Islet precursor cell (in vitro differentiated cells): ENCODE measurements at regions not wholly inside any gene's neighbourhood (a gene's known extent, or its start where the extent isn't known, plus 50 kb on each side); places are given as distances from the start of the nearest gene placed in this dataset.
"Not testable (repeated sequence)": the region's sequence is repeated elsewhere in the genome, so short reads cannot be mapped to it uniquely, and the experiment has no call there.

Experiments
- DNase-seq: peaks from one replicate; pipeline ENCODE4 v3.0.0-alpha.2; 2018

DNA sequence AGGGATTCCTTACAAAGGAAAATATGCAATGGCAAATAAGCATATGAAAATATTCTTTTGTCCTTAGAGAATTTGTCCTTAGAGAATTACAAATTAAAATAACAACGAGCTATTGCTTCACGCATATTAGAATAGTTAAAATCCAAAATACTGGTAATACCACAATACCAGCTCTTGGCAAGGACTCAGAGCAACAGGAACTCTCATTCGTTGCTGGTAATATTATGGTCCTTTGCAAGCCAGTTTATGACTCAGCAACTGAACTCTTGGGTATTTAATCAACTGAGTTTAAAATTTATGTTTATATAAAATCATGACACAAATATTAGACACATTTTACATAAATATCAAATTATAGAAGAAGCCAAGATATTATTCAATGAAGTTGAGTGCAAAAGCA, 1730.4 kb downstream of the SI start:
- DNase-seq, result no peak

DNA sequence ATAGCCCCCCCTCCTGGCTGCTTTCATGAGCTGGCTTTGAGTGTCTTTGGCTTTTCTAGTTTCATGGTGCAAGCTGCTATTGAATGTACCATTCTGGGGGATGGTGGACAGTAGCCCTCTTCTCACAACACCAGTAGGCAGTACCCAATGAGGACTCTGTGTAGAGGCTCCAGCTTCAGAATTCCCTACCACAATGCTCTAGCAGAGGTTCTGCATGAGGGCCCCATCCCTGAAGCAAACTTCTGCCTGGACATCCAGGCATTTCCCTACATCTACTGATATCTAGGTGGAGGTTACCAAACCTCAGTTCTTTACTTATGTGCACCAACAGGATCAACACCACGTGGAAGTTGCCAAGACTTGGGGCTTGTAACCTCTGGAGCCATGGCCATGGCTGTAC, 1742.9 kb downstream of the SI start:
- no peak for DNase-seq

DNA sequence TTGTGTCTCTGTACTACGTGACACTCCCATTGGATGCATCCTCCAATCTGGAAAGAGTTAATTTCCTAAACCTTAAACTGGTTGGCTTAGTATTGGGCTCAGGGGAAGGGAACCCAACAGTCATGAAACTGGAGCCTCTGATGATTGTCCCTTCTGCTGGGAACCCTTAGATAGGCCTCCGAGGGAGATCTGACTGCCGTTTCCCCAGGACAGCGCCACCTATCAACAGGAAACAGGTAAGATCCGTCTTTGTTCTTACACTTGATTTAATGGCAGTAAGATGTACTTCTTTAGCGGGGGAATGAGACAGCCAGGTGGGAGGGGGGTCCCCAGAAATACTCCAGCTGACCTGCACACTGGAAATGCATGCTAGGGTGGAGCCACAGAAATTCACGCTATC, 1749.6 kb downstream of the SI start:
- DNase-seq, result no peak

DNA sequence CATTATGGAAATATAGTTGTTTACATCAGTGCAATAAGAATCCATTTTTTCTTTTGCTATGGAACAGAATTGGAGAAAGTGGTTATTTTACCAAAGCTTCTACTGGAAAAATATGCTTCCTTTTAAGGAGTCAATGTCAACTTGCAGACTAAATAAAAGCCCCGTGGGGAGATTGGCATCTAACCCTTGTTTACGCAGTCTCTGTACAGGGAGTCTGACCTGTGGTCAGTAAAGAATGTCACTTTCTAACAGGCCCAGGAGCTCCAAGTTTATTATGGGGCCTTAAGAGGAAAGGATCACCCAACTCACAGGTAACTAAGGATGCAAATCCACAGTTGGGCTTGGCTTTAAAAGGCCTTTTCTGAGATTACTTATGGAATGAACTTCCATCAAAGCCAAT, 1751.2 kb downstream of the SI start:
- DNase-seq, result peak; percentile 61

DNA sequence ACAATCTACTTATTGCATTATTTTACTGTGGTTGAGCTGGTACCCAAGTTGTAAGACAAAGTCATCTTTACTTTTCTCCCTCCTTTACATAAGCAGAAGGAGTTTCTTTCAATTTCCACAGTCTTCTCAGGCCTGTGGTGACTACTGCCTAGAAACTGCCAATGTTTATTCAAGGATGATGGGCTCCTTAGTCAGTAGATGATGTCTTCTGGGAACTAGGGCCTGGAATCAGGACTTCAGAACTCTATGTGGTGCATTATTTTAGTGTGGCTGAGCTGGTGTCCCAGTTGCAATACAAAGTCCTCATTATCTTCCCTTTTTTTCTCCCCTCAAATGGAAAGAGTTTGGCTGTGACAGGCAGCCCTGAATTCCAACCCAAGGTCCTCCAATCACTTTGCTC, 1762.5 kb downstream of the SI start:
- DNase-seq, result no peak

DNA sequence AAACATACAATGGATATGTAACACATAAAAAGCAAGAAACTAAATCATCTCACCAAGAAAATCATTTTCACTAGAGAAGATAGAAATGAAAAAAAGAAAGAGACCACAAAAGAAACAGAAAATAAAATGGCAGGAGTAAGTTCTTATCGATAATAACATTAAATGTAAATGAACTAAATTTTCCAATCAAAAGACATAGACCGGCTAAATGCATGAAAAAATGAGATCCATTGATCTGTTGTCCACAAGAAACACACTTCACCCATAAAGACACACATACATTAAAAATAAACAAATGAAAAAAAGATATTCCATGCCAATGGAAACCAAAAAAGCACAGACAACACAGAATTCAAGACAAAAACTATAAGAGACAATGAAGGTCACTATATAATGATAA, 1771.9 kb downstream of the SI start:
- DNase-seq, result no peak

DNA sequence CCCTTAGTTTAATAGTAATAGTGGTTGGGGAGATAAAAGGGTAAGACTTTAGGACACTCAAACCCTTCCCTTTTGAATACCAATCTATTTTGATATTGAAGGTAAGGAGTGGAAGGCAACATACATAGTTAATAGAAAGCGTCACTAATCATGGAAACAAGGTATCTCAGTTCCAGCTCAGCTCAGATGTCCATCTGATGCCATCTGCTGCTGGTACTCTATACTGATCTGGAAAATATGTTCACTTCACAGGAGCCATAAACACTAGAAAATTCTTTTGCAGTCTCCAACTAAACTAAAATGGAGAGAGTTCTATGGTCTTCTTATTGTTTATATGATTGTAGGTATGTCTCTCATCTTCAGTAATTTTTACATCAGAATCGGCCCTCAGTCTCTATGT, 1777.1 kb downstream of the OTOL1 start:
- no peak for DNase-seq

DNA sequence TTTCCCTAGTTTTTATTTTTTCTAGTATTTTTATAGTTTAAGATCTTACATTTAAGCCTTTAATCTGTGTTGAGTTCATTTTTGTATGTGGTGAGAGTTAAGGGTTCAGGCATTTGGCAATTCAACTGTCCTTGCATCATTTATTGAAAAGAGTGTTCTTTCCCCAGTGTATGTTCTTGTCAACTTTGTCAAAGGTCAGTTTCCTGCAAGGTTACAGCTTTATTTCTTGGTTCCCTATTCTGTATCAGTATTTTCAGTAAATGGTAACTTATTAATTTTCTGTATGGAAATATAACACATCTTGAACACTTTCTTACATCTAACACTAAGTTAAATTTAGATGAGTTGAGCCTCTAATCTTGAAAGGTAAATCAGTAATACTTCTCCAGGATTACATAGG, 1770.1 kb downstream of the OTOL1 start:
- no peak for DNase-seq

DNA sequence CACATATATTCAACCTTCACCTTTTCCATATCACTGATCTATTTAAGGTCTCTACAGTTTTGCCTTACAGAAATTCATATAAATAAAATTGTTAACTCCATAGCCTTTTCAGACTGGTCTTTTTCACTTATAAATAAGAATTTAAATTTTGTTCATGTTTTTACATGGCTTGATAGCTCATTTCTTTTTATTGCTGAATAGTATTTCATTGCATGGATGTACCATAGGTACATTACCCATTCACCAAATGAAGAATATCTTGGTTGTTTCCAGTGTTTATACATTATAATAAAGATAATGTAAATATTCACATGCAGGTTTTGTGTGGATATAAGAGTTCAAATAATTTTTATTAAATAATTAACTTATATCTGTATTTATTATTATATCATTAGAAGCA, 1765.0 kb downstream of the OTOL1 start:
- no peak for DNase-seq

DNA sequence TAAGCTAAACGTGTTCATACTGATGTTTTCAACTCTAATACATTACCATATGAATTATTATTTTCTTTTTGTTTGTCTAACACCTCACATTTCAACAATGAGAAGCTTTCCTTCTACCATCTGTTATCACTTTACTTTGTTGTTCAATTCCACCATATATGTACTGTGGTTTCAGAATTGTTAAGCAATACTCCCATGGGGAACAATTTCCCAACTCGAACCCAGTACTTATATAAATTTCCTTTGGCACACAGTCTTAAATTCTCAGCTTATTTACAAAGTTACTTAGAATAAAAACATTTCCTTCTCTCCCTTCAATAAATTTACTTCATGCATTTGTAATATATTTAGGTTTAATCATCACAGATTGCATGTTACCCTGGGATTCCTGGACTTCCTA, 1764.4 kb downstream of the OTOL1 start:
- no peak for DNase-seq

DNA sequence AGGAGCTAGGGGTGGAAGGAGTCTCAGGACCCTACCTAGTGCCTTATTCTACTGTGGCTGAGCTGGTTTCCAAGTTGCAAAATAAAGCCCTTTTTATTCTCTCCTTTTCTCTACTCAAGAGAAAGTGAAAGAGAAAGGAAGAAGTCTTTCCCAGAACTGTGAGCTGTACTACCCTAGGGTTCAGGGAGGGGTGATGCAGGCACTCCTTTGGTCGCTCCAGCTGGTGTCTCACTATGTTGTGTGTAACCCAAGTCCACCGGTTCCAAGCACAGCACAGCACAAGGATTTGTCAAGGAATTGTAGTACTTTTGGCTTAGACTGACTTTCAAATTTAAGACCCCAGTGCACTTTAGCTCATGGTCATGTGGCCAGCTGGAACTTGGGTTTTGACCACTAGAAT, 1721.7 kb downstream of the OTOL1 start:
- no peak for DNase-seq

DNA sequence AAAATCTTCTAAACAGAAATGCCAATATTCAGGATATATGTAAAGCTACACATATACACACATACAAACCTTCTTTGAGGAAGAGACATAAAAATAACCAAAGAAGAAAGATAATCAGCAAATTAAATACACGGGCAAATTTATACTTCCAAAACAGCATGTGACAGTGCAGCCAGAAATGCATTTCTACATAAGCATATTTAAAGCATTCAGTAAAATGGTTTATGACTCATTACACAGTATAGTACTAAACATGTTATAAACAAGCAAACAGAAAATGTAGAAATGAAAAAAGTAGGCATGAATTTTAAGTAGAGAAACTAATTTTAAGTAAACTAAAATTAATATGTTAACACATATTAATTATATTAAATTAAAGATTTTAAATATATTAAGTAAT, 1717.2 kb downstream of the OTOL1 start:
- no peak for DNase-seq

DNA sequence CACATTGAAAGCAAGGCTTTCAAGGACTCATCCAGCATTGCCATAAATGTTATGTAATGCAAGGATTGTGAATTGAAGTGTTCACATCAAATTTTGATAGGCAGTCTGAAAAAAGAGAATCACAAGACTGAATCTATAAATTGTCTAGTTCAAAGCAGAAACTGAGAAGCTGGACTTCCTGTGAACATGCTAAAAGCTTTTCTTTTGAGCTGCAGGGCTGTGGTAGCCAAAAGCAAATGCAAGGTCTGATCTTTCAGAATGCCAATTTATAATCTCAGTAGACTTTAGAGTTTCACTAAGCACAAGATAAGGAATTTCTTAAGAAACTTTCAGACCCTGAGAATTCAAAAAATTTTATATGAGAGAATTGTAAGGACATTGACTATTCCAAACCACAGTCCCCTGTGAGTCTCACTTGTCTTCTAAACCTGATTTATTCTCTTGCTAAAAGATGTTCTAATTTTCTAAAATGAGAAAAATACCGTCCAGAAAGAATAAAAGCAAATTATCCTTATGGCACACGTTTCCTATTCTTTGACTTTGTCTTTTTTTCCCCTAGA, 1700.3 kb downstream of the OTOL1 start:
- DNase-seq, result no peak

DNA sequence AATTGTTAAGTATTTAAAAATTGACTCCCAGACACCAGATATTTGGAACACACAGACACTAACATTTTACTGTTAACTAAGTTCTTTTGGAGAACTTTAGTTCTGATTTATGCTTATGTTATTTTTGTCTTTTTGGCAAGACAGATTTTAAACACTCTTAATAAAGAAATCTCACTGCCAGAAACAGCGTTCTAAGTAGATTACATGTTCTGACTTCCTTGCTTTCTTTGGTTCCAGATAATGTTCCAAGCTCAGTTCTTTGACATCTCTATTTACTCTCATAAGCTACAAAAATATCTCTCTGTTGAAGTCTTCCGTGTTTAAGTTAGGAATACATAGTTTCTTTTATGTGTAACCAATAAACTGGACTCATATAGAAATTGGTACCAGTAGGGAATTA, 1699.6 kb downstream of the OTOL1 start:
- DNase-seq, result no peak

DNA sequence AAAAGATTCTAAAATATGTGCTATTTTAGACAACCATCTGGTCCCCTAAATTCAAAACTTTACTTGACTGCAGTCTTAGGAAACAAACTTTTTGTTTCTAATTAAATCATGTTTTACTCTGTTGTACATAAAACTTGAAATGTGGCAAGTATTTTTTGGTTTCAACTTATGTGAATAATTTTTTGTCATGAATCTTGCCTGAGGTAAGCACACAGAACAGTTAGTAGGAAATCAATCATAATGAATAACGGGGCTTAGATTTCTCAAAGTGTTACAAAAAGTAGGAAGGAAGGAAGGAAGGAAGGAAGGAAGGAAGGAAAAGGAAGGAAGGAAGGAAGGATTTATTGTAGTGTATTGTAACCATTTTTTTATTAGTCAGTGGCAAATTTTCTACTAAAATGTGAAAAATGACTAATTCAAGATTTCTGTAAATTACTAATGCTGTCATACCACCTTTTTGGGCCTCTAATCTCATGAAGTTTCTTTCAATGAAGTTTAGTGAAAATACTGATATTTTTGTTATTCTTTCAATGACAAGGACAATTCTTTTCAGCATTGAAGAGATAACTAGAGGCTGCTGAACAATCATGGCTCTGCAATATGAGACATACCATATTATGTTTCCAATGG, 1689.2 kb downstream of the OTOL1 start:
- DNase-seq, result no peak

DNA sequence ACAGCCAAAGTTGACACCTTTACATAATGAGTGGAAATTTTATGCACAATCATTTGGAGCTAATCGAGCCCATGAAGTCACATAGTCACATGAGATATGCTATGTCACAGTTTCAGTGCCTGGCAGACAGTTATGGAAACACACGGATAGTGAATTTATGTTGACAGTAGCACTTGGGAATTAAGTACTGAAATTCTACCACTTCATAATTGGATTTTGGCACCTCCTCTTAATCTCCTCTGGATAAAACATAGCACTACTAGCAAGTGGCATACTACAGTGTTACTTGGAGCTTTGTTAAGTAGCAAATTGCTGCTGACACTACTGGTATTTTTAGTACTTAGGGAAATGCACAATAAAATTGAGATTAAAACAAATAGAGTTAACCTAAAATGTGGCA, 1679.4 kb downstream of the OTOL1 start:
- DNase-seq, result no peak

DNA sequence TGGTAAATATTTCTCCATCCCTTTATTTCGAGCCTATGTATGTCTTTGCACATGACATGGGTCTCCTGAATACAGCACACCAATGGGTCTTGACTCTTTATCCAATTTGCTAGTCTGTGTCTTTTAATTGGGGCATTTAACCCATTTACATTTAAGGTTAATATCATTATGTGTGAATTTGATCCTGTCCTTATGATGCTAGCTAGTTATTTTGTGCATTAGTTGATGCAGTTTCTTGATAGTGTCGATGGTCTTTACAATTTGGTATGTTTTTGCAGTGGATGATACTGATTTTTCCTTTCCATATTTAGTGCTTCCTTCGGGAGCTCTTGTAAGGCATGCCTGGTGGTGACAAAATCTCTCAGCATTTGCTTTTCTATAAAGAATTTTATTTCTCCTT, 1675.9 kb downstream of the OTOL1 start:
- not testable (repeated sequence) for DNase-seq

DNA sequence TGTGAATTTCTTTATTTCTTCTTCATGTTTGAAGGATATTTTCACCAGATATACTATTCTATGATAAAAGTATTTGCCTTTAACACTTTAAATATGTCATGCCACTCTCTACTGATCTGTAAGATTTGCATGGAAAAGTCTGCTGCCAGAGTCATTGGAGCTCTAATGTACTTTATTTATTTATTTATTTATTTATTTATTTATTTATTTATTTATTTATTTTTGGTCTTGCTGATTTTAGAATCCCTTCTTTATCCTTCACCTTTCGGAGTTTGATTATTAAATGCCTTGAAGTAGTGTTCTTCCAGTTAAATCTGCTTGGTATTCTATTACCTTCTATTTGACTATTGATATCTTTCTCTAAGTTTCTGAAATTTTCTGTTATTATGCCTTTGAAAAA, 1669.6 kb downstream of the OTOL1 start:
- DNase-seq, result no peak

DNA sequence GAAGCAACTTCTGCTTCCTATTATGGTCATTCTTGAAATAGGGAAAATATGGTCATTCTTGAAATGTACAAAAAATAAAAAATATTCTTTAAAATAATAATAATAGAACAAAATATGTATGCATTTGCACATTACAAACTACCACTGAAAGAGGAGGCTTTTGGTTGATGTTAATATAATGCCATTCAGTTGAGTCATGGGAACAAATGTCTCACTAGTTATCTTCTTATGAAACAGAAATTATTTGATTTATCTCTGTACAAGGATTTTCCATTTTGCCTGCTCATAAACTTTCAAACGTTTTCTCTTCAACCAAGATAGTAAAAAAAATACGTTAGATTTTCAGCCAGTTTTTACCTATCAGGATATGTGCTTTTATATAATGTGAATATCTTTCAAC, 1662.7 kb downstream of the OTOL1 start:
- no peak for DNase-seq

DNA sequence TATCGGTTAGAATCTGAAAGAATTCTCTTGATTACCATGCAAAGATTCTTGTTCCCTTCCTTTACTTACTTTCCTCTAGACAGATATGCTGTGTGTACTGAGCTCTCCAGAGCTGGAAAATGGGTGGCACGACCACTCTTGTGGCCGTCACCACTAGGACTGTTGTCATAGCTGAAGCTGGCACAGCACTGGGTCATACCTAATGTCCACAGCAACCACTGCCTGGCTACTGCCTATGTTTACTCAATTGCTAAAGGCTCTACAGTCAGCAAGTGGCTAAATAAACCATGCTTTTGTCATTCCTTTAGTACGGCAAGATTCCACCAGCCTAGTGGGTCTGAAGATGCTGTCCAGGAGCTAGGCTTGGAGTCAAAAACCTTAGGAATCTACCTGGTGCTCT, 1643.0 kb downstream of the OTOL1 start:
- DNase-seq, result no peak

DNA sequence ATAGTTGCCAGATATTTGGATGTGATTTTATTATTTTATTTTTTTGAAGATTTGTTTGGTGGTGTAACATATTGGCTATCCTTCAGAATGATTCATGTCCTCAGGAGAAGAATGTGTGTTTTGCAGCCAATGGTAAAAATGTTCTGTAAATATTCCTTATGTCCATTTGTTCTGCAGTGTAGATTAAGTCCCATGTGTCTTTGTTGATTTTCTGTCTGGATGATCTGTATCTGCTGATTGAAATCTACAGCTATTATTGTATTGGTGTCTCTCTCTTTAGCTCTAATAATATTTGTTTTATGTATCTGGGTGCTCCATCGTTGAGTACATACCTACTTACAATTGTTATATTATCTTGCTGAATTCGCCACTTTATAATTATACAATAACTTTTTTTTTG, 1641.7 kb downstream of the OTOL1 start:
- no peak for DNase-seq

DNA sequence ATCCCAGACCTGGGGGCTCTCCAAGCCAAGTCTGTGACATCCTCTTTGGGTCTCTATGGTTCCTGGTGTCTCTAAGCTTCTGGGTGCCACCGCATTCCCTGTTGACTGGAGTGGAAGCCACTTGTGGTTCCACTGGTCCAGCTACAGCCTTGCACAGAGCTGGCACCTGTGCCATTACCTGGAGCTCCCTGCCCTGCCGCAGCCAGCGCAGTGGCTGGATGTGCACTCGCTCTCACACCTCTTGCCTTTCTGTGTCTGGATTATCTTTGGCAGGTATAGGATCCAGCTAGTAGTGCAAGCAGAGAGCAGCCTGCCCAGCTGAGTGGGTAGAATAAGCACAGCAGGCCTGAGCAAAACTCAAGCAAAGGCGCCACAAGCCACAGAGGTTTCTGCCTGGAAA, 1635.5 kb downstream of the OTOL1 start:
- DNase-seq, result no peak

DNA sequence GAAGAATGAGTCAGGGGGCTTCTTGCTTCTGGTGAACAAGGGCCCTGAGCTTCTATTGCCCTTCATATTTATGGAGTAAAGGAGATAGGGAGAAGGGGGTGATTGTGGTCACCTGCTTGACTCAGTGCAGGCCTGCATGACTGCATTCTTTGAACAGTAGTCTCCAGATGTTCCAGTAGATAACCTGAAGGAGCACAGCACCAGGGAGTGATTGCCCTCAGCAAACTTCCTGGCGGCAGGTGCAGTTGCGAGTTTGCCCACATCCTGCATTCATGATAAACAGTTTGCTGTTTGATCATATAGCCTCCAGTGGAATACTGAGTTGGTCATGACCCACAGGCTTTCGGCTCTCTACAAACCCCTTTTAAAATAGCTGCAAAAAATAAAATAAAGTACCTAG, 1632.7 kb downstream of the OTOL1 start:
- DNase-seq, result no peak

DNA sequence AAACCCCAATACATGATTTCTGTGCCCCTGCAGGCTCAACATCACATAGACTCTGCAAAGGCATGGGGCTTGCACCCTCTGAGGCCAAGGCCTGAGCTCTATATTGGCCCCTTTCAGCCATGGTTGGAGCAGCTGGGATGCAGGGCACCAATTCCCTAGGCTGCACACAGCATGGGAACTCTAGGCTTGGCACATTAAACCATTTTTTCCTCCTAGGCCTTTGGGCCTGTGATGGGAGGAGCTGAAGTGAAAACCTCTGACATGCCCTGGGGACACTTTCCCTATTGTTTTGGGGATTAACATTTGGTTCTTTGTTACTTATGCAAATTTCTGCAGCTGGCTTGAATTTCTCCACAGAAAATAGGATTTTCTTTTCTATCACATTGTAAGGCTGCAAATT, 1629.5 kb downstream of the OTOL1 start:
- no peak for DNase-seq
